Forelimb muscle (tissue), 1 donor: ENCODE measurements at regions not wholly inside any gene's neighbourhood (a gene's known extent, or its start where the extent isn't known, plus 50 kb on each side); places are given as distances from the start of the nearest gene placed in this dataset.

Experiments used
- DNase-seq: peaks from one replicate; pipeline ENCODE4 v3.0.0-alpha.2; 2013; ENCODE audit warnings: low read depth

DNA sequence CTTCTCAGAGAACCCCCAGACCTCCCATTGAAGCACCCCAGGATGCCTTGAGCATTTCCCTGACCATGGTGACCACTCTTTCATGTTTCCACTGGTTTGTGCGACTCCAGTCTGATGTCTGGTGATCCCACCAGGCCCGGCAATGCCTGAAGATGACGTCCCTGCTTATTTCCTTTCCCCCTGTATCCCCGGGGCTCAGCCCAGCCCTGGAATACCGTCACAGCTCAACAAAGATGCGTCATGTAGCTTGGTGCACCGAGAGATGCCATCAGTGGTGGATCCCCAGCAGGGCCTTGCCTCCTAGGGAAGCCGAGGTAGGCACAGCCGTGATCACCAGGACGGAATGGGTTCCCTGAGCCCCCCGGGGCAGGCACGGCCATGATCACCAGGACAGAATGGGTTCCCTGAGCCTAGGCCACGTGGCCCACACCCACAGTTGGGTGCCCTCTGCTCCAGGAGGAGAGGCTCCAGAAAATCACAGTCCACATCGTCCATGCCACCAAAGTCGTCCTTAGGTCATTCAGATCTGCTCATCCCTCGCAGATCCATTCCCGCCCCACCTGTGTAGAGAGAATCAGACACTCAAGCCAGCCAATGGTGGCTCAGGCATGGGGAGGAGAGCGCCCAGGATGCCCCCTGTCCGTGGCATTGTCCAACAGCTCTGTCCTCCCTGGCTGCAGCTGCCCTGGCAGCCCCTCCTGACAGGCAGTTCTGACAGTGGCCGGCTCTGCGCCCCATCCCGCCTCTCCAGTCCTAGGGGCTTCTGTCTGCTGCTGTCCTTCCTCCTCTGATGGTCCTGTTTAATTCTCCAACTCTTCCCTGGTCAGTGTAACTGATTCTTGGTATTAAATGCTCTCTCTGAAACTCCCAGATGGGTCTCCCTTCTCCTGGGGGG is 261.1 kb downstream of the RBFOX3 start:
- DNase-seq = no peak

DNA sequence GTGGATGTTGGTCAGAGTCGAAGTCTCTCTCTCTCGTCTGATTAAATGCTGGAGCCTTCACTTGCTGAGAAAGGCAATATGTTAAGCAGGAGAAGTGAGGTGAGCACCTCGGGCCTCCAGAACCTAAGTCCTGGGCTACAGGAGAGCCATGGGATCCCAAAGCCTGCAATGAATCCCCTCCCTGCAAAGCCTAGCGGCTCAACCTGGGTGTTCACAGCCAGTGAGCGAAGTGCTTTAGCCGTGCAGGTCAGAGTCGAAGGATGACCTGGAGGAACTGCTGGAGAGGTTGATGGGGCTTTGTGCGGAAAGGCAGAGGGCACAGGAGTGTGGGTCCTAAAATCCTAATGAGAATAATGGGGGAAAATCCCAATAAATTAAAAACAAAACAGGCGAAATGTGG is 267.8 kb downstream of the ENGASE start:
- no peak for DNase-seq

DNA sequence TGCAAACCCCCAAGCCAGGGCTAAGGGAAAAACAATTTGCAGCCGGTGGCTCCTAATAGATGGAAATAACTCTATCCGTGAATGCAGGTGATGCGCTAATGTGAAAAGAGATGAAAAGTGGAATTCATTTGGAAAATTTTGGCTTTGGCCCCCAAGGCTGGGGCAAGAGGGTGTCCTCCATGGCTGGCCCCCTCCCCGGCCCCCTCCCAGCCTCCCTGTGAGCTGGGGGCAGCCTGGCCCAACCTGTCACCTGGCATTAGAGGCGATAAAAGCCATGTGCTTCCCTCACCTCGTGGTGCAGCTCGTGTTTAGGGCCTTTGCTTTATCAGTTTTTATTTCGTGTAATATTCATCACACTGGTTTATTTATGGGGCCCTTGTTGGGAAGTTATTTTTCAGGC is 267.2 kb downstream of the ENGASE start:
- DNase-seq = no peak

DNA sequence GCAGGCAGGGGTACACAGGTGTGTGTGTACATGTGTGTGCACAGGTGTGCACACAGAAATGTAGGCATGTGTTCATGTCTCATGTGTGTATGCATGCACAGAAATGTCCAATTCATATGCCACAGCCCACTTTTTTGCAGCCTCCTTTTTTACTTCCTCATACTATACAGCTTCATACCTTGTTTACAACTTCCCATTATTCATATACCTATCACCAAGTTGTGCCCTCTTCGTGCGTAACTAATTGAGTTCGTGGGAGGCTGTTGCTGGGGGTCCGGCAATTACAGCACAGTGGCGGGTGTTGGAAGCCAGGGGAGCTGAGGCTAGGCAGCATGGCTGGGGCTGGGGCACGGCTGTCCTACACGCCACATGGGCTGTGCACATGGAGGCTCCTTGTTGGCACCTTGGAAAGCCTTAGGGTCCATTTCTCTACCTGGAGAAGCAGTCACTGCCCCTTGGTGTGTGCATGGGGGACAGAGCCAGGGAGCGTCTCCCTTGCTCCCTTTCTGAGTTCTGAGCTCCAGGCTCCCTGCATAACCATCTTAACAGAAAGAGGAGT is 266.7 kb downstream of the ENGASE start:
- no peak for DNase-seq

DNA sequence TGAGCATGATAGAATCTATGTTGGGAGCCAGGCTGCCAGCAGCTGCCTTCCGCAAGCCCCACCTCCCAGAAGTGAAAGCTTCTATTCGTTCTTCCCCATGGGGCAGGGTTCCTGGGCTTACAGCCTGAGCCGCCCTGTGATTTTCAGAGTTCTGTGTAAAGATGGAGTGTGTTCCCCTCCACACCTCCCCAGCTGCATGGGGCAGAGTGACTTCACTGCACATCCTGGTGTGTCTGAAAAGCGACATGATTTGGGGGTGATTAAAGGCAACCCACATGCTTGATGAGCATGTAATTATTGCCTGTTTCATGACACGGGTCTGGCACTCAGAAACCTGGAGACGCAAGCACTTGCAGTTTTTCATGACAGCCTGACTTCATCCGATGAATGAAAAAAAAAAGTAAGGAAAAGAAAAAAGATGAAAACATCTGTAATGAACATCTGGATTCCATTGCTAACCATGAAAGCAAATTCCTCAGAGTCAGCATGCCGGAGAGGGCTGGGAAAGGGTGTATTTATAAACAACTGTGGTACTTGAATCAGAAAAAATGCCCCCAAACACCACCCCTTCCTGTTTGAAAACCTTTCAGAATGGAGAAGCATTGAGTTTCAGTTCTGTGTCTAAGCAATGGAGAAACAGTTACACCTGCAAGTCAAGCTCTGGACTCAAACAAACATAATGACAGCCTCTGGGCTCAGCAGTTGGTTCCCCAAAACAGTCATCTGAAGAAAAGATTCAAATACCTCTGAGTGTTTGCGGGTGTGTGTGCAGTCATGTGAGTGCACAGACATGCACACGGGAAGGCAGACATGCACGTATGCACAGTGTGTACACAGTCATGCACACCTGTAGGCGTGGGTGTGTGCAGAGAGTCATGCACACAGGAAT is 266.0 kb downstream of the ENGASE start:
- no peak for DNase-seq

DNA sequence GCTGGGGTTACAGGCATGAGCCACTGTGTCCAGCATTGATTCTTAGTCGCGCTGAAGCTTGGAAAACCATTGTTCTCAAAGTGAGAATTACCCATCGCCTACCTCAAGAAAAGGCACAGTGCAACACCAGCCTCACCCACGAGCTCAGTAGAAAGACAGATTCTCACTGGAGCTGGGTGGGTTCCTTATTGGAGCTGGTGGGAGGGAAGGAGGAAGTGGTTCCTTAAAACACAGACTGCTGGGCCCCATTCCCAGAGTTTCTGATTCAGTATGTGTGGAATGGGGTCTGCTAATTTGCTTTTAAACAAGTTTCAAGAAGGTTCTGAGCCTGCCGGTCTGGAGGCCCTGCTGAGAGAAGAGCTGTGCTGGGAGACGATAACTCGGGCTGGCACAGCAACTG is 264.7 kb downstream of the ENGASE start:
- DNase-seq = no peak

DNA sequence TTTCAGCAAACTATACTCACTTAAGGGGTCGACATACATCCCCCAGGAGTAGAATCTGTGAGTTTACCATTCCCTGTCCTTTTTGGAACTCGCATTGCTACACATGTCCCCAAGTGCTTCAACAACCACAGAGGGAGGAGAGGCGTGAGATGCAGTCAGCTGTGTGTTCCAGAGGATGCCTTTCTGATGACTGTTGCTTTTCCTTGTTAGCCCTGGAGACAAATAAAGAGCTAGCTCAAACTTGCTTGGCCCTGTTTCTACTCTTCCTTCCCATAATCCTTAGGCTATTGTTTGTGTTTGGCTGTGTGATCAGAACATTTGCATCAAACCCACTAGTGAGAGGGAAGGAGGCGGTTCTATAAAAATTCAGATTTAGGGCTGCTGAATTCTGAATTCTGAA is 264.0 kb downstream of the ENGASE start:
- DNase-seq = no peak

DNA sequence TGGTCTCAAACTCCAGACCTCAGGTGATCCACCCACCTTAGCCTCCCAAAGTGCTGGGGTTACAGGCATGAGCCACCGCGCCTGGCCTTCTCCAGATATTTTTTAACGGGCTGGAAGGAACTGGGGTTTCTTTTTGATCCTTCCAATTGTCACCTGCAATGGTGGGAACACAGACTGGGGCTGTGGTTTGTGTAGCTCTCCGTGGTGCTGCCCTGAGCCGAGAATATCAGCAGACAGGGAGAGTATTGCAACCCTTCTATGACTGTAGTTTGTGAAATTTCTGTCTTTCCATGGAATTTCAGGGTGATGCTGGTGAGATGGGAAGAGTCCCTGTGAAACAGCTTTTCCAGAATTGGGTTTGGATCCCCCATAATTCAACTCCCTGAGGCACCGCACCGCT is 263.5 kb downstream of the ENGASE start:
- DNase-seq = no peak

DNA sequence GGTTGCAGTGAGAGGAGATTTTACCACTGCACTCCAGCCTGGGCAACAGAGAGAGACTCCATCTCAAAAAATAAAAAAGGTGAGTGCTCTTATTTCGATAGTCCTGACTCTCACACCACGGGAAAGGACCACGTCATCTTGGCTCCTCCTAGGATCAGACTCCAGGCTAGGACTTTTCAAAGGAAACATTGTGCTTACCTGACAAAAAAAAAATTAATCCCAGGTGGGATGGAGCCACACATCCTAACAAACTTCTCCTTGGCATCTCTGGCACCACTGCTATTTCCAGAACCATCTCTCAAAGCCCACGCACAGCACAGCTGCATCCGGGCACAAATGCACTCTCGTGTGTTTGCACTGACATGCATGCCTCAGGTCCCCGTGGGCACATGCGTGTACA is 262.4 kb downstream of the ENGASE start:
- DNase-seq = no peak

DNA sequence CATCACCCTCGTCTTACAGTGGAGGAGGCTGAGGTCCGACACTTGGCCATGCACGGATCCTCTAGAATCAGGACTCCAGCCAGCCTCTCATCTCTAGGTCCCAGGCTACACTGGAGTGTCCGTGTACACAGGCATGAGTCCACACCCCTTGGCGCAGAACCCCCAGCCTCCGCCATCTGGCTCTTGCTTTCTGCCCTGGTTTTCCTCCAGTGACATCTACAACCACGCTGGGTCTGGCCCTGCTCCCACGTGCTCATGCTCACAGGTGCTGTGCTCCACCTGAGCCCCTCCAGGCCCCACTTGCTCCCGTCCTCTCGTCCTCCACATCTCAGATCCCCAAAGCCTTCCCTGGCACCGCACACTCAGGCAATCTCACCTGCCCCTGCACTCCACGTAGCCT is 260.8 kb downstream of the ENGASE start:
- no peak for DNase-seq

DNA sequence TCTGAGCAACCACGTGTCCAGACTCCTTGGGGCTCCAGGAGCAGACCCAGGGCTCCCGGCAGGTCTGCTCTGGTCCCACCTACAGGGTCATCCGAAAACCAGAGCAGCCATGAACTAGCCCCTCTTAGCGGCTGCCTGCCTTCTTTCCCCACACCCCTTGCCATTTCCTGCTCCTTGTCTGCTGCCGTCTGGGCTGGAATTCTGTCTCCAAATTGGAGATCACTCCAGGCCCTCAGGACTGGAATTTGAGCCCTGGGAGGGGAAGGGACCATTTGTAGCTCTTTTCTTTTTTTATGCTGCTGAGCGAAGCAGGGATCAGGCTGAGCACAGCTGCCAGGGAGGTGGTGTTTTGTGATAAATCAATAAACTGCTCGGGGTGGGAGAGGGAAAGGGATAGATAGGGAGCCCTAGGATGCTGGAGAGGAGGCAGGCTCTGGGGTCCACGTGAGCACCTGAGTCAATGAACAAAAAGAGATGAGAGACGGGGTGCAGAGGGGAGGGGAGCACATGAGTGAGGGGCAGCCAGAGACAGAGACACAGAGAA is 257.5 kb downstream of the ENGASE start:
- no peak for DNase-seq

DNA sequence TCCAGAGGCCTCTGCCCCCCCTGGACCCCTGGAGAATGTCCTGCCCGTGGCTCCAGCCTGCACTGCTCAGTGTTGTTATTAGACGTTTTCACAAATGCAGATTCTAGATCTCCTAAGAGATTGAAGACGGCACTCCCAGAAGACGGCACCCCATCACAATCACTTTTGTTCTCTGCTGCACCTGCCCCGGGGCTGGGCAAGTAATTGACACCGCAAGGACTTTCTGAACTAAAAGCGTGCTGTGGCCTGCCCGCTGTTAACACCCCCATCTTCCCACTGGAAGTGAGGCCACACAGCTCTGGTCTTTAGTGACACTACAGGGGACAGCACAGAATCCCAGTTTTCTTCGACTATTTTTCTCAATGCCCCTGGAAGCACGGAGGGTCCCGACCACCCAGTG is 256.9 kb downstream of the ENGASE start:
- no peak for DNase-seq

DNA sequence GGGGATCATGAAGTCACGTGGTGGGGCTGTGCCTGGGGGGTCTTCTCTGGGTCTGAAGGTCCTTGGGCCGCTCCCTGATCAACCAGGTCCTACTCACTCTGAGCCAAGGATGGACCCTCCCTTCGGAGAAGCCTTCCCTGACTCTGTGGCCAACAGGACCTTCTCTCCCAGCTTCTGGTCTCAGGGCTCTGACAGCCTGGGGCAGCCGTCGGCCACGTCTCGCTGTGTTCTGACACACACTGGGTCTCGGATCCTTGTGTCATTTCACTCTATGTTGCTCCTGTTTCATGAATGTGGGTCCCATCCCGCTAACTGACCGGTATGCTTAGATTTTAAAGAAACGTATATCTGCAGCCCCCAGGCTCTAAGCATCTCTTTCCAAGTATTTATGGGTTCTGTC is 256.1 kb downstream of the ENGASE start:
- no peak for DNase-seq

DNA sequence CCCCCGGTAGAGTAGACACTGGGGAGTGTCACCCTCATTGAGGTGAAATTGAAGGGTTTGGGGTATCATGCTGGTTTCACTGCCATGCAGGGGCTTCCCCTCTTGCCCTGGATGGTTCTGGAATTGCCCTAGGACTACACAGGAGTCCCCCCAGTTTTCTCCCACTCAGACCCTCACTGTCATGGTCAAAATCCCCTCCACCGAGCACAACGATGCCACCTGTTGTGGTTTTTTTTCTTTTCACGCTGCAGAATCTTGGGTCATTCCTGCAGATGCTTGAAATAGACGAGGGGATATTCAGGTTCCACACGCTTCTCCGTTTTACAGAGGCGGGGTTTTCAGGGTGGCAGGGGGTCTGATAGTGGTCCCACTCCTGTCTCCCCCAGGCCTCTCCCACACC is 255.6 kb downstream of the ENGASE start:
- DNase-seq = no peak

DNA sequence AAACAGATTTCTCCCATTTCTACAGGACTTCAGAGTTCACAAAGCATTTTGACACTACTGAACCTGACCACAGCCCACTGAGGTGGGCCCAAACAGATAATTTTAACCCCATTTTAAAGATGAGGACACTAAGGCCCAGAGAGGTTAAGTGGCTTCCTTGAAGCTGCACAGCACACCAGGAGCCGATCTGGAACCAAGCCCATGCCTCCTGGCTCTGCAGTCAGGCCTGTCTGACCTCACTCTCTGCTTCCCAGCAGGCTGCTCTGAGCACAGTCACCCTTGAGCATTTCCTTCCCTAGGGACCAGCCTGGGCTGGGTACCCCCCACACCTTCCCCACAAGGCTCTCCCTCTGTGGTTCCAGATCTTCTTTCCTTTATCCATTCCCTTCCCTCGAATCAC is 252.2 kb downstream of the ENGASE start:
- DNase-seq = no peak

DNA sequence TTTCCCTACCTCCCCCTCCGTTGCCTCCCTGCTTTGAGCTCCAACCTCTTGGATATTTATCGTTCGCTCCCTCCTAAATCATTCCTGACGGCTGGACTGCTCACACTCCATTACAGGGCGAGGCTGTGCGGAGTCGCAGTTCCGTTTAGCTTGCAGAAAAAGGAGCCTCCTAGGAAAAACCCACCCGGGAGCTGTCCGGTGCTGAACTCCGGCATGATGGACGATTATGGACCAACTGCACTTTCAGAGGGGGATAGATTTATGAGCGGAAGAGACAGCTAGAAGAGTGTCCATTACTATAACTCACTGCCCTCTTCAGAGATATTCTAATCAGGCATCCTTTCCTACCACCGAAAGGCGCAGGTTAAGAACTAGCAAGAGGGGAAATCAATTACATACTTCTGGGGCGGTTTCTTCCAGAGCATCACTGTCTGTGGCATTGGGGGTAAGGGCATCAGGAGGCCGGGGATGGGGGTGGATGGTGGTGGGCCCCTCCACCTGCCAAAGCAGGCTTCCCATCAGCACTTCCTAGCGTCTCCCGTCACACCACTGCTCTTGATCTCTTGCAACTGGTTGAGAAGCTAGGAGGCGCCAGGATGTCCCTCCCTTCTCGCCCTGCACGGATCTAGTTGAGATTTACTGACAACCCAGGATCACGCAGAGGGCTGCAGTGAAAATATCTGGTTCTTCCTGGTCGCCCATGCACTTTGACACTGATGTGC is 251.2 kb downstream of the ENGASE start:
- no peak for DNase-seq

DNA sequence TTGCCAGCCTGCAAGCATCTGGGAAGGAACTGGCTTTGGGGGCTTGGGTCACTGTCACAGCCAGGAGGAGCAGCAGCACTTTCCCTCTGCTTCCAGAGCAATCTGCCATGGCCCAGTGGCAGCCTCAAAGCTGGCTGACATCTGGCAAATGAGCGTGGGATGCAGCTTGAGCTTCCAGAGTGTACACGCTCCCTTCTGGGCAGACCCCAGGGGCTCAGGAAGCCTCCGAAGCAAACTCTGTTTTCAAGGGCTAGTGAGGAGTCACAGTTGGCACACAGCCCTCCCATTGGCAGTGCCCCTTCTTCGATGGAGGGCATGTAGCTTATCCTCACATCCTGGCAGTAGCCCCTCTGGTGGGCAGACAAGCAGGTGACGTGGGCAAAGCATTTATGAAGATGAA is 249.6 kb downstream of the ENGASE start:
- no peak for DNase-seq

DNA sequence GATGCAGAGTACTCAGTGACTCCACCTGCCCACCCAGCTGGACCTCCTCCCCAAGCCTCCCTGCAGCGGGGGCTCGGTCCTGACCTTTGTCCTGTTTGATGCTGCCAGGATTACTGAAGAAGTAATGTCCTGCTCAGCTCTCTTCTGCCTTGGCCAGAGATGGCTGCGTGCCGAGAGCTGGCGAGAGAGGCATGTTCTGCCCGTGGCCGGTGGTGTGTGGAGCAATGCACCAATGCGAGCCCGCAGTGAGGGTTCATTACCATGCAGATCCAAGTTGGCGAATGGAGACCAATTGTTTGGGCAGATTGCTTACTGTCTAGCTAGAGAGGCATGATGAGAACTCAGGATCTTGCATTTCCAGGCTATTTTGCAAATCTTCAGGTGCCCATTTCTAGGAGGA is 248.9 kb downstream of the ENGASE start:
- DNase-seq = no peak

DNA sequence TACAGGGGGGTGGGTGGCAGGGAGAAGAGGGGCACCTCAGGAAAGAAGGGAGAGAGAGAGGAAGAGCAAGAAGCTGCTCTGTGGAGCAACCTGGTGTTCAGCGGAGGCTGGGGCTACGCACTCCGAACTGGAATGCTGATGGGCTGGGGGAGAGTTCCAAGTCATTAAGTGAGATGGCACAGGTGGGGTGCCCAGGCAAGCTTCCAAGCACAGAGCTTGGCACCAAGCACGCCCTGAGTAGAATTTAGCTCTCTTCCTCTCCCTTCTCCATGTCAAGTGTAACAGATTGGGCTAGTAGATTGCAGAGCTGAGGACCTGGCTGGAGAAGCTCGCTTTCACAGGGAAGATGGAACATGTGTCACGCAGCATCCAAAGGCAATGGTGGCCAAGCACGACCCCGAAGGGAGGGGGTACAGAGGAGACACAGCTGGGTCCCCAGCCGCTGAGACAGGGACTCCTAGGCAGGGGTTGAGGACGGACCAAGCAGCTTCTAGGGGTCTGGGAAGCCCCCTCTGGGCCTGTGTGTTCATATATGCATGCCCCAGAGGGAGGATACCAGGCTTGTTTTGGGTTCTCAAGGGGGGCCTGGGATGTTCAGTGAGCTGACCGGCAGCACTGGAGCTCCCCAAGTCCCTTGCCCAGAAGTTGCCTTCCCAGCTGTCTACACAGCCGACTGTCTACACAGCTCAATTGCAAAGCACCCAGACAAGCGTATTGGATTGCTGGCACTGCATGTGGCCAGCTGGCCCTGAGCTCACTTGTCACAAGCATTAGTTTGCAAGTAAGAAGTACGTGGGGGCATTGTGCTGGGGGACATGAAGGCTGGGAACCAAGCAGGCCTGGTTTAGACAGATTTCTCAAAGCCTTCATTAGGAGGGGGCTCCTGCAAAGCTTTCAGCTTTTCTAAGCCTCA is 247.8 kb downstream of the ENGASE start:
- DNase-seq = no peak

DNA sequence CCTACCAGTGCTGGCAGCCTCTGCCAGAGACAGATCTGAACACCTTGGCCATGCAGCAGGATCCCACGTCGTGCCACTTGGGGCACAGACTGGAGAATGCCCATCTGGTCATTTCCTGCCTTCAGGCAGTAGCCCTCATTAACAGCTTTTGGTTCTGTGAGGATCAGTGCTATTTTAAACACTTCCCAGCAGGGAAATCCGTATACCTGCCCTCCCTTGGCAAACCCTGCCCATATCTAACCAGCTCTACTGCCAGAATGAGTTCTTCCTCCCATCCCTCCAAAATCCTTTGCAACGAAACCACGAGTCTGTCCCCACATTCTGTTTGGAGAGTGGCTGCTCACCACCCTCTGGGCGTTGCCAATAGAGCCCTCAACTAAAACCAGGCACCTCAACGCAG is 245.7 kb downstream of the ENGASE start:
- DNase-seq = no peak

DNA sequence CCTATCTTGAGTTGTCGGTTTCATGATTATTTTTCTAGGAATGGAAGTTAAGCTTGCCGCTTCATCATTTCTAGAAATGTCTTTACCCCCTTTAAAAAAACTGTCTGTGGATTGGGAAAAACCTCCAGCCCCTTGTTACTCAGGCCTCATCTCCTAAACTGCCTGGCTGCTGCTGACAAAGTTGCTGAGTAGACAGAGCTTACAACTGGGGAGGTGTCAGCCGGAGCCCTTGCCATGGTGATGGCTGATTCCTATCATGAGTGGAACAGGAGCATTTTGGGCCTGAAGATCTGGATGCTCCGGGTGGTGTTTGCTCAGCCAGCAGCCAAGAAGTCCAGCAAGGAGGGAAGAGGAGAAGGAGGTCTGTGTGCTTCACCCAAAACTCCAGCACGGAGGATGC is 243.3 kb downstream of the ENGASE start:
- no peak for DNase-seq
